Prostate gland (tissue), 2 donors: ENCODE measurements at regions not wholly inside any gene's neighbourhood (a gene's known extent, or its start where the extent isn't known, plus 50 kb on each side); places are given as distances from the start of the nearest gene placed in this dataset.
"Not testable (repeated sequence)": the region's sequence is repeated elsewhere in the genome, so short reads cannot be mapped to it uniquely, and the experiment has no call there.

Experiments
- DNase-seq: peaks from one replicate; pipeline ENCODE4 v3.0.0-alpha.2; 2019; ENCODE audit warnings: low spot score
- H3K27ac ChIP-seq, 2 donors: fragments of 200-600 bp; sonication (generic); 2 replicates each; pipeline ENCODE4 v1.5.1; 2017 to 2019
- H3K27me3 ChIP-seq: fragments of 200-600 bp; sonication (generic); replicated peaks from 2 replicates; pipeline ENCODE4 v1.5.1; 2019; ENCODE audit not compliant: insufficient read depth
- H3K36me3 ChIP-seq, 2 donors: fragments of 200-600 bp; sonication (generic); 1 replicate in 1 of 2; 2 replicates in 1 of 2; pipeline versions ENCODE4 v1.5.1 to v1.8.1; 2017 to 2019
- H3K4me1 ChIP-seq: fragments of 200-600 bp; sonication (generic); replicated peaks from 2 replicates; pipeline ENCODE4 v1.5.1; 2019
- H3K4me3 ChIP-seq, 2 donors: fragments of 200-600 bp; sonication (generic); 2 replicates each; pipeline ENCODE4 v1.5.1; 2017 to 2019
- H3K9me3 ChIP-seq: fragments of 200-600 bp; sonication (generic); 2 replicates; pipeline ENCODE4 v1.5.1; 2017
- CTCF ChIP-seq, 4 experiments: fragments of 200-600 bp in 2 of 4; fragments of 450-650 bp in 2 of 4; sonication (generic) in 2 of 4; IDR thresholded peaks; 1 replicate in 3 of 4; 2 replicates in 1 of 4; pipeline ENCODE4 v1.5.1; 2016 to 2019; ENCODE audit warnings: antibody characterized with exemption in 4 of 4, mild to moderate bottlenecking in 2 of 4, moderate library complexity in 2 of 4
- POLR2A ChIP-seq: fragments of 450-650 bp; IDR thresholded peaks from one replicate; pipeline ENCODE4 v1.6.1; 2016; ENCODE audit warnings: antibody characterized with exemption, mild to moderate bottlenecking
- POLR2AphosphoS5 ChIP-seq: sonication (generic); formaldehyde crosslinking; IDR thresholded peaks from one replicate; pipeline ENCODE4 v1.6.1; 2017; ENCODE audit warnings: antibody characterized with exemption
- WGBS: methylation state at CpG from one replicate; pipeline ENCODE4 v1.1.5; 2018; 5-methylcytosine and 5-hydroxymethylcytosine counted together
- intact Hi-C: fragments of 100-400 bp; cut with DNase I; formaldehyde crosslinking; loops from one replicate; pipeline ENCODE4 v1.14.2; 2022

GRCh38 chr2:211203986-211204385, 647.6 kb downstream of the CPS1 start:
- DNase-seq, result no peak
- no peaks in the 10 kb centered on the region for H3K9me3 ChIP-seq
- TF ChIP-seq POLR2A (no peak), CTCF (IDR thresholded peaks at IDR 0.05) (no peak), POLR2AphosphoS5 (no peak)
- no peaks in the 10 kb centered on the region for H3K36me3 ChIP-seq
- H3K4me1 ChIP-seq, result no peaks in the 10 kb centered on the region
- H3K27ac ChIP-seq, result no peak overlapping the region
- intact Hi-C loops, result no loop called here
- H3K27me3 ChIP-seq, result no peaks in the 10 kb centered on the region
- H3K4me3 ChIP-seq, result no peak overlapping the region

DNA sequence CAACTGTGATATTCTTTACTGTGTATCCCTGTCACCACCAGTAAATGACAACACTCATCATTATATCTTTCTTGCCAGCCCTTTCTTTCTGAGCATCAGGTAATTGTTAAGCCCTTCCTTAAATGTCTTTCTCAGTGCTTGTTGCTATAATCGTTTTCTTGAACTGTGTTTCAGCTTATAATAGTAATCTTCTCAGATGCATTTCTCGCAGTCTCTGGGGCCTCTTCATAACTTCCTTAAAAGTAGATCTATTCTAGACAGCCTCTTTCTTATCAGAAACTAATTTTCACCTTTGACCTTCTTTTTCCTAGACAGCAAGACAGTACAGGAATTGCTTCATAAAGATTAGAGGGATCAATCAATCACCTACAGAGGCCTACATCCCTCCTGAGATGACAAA, 648.1 kb downstream of the CPS1 start:
- Histone ChIP-seq H3K36me3 (no peaks in the 10 kb centered on the region), H3K27me3 (no peaks in the 10 kb centered on the region), H3K4me1 (no peaks in the 10 kb centered on the region), H3K9me3 (no peaks in the 10 kb centered on the region), H3K4me3 (no peak overlapping the region), H3K27ac (no peak overlapping the region)
- TF ChIP-seq POLR2AphosphoS5 (no peak), CTCF (IDR thresholded peaks at IDR 0.05) (no peak), POLR2A (no peak)
- DNase-seq, result no peak
- WGBS, result 83% methylated on average over 2 of the region's 2 CpGs
- intact Hi-C loops, result no loop called here

GRCh38 chr2:211204902-211205301, 648.5 kb downstream of the CPS1 start:
- TF ChIP-seq POLR2A (no peak), POLR2AphosphoS5 (no peak), CTCF (IDR thresholded peaks at IDR 0.05) (no peak)
- H3K27me3 ChIP-seq, result no peaks in the 10 kb centered on the region
- 93% methylated on average over 6 of the region's 6 CpGs for WGBS
- DNase-seq, result no peak
- no peak overlapping the region for H3K4me3 ChIP-seq
- no peaks in the 10 kb centered on the region for H3K4me1 ChIP-seq
- H3K36me3 ChIP-seq, result no peaks in the 10 kb centered on the region
- intact Hi-C loops, result no loop called here
- H3K27ac ChIP-seq, result no peak overlapping the region
- no peaks in the 10 kb centered on the region for H3K9me3 ChIP-seq

- Histone ChIP-seq H3K36me3 (no peaks in the 10 kb centered on the region), H3K27me3 (no peaks in the 10 kb centered on the region), H3K4me1 (no peaks in the 10 kb centered on the region), H3K27ac (no peak overlapping the region), H3K9me3 (no peaks in the 10 kb centered on the region), H3K4me3 (no peak overlapping the region)
- intact Hi-C loops, result no loop called here
- TF ChIP-seq POLR2A (no peak), CTCF (IDR thresholded peaks at IDR 0.05) (no peak), POLR2AphosphoS5 (no peak)
- no peak for DNase-seq
- 25% methylated on average over 1 of the region's 1 CpG for WGBS
Observed at GRCh38 chr2:211205358-211205757, 649.0 kb downstream of the CPS1 start.

- DNase-seq, result no peak
- H3K4me1 ChIP-seq, result no peaks in the 10 kb centered on the region
- intact Hi-C loops, result no loop called here
- H3K27me3 ChIP-seq, result no peaks in the 10 kb centered on the region
- H3K27ac ChIP-seq, result no peak overlapping the region
- H3K9me3 ChIP-seq, result no peaks in the 10 kb centered on the region
- no peaks in the 10 kb centered on the region for H3K36me3 ChIP-seq
- TF ChIP-seq POLR2AphosphoS5 (no peak), POLR2A (no peak)
- H3K4me3 ChIP-seq, result no peak overlapping the region
Observed at GRCh38 chr2:211205836-211206235, 649.4 kb downstream of the CPS1 start.

- no peak overlapping the region for H3K4me3 ChIP-seq
- no peak overlapping the region for H3K27ac ChIP-seq
- H3K4me1 ChIP-seq, result no peaks in the 10 kb centered on the region
- H3K9me3 ChIP-seq, result no peaks in the 10 kb centered on the region
- no peaks in the 10 kb centered on the region for H3K36me3 ChIP-seq
- 33% methylated on average over 1 of the region's 1 CpG for WGBS
- intact Hi-C loops, result no loop called here
- DNase-seq, result no peak
- no peaks in the 10 kb centered on the region for H3K27me3 ChIP-seq
- TF ChIP-seq CTCF (IDR thresholded peaks at IDR 0.05), result no peak
- TF ChIP-seq POLR2AphosphoS5, result no peak
- no peak for TF ChIP-seq POLR2A
Observed at GRCh38 chr2:211216221-211216620, 659.8 kb downstream of the CPS1 start.

DNA sequence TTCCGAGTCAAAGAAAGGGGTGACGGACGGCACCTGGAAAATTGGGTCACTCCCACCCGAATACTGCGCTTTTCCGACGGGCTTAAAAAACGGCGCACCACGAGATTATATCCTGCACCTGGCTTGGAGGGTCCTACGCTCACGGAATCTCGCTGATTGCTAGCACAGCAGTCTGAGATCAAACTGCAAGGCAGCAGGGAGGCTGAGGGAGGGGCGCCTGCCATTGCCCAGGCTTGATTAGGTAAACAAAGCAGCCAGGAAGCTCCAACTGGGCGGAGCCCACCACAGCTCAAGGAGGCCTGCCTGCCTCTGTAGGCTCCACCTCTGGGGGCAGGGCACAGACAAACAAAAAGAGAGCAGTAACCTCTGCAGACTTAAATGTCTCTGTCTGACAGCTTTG, 663.1 kb downstream of the CPS1 start:
- H3K4me3 ChIP-seq, H3K27me3 ChIP-seq, H3K36me3 ChIP-seq, DNase-seq, intact Hi-C loops, H3K9me3 ChIP-seq, H3K27ac ChIP-seq, H3K4me1 ChIP-seq: not testable (repeated sequence)
- 73% methylated on average over 15 of the region's 15 CpGs for WGBS
